ENCODE measurements at regions not wholly inside any gene's neighbourhood (a gene's known extent, or its start where the extent isn't known, plus 50 kb on each side); places are given as distances from the start of the nearest gene placed in this dataset.

GRCh38 chr11:103530257-103530656, 421.0 kb downstream of the DYNC2H1 start:
- Histone ChIP-seq H3K4me1 (ENCODE audit: control insufficient read depth, insufficient read depth, low read length) (no peaks in the 10 kb centered on the region), H3K4me3 (ENCODE audit: low read length) (no peak overlapping the region), H3K27ac (ENCODE audit: low read length) (no peak overlapping the region), H3K36me3 (ENCODE audit: control insufficient read depth, insufficient read depth, low read length) (no peaks in the 10 kb centered on the region), H3K9me3 (ENCODE audit: control insufficient read depth, insufficient read depth, low read length) (no peaks in the 10 kb centered on the region), H3K27me3 (ENCODE audit: control insufficient read depth, insufficient read depth, low read length) (no peaks in the 10 kb centered on the region)
- DNase-seq (ENCODE audit: low read depth, low spot score) = no peak
- WGBS (ENCODE audit: insufficient coverage, insufficient read length) = no CpG with 5 or more reads among the region's 4 CpGs

- no peak overlapping the region for H3K4me3 ChIP-seq (ENCODE audit: low read length)
- no CpG with 5 or more reads among the region's 3 CpGs for WGBS (ENCODE audit: insufficient coverage, insufficient read length)
- no peaks in the 10 kb centered on the region for H3K9me3 ChIP-seq (ENCODE audit: control insufficient read depth, insufficient read depth, low read length)
- no peaks in the 10 kb centered on the region for H3K27me3 ChIP-seq (ENCODE audit: control insufficient read depth, insufficient read depth, low read length)
- no peaks in the 10 kb centered on the region for H3K4me1 ChIP-seq (ENCODE audit: control insufficient read depth, insufficient read depth, low read length)
- no peak overlapping the region for H3K27ac ChIP-seq (ENCODE audit: low read length)
- H3K36me3 ChIP-seq (ENCODE audit: control insufficient read depth, insufficient read depth, low read length) = no peaks in the 10 kb centered on the region
- DNase-seq (ENCODE audit: low read depth, low spot score) = no peak
These were observed 423.0 kb downstream of the DYNC2H1 start for GRCh38 chr11:103532133-103532788.

- Histone ChIP-seq H3K9me3 (ENCODE audit: control insufficient read depth, insufficient read depth, low read length) (no peaks in the 10 kb centered on the region), H3K27me3 (ENCODE audit: control insufficient read depth, insufficient read depth, low read length) (no peaks in the 10 kb centered on the region), H3K4me3 (ENCODE audit: low read length) (no peak overlapping the region), H3K4me1 (ENCODE audit: control insufficient read depth, insufficient read depth, low read length) (no peaks in the 10 kb centered on the region), H3K27ac (ENCODE audit: low read length) (no peak overlapping the region), H3K36me3 (ENCODE audit: control insufficient read depth, insufficient read depth, low read length) (no peaks in the 10 kb centered on the region)
- no peak for DNase-seq (ENCODE audit: low read depth, low spot score)
These were observed 425.0 kb downstream of the DYNC2H1 start for GRCh38 chr11:103534191-103534590.

DNA sequence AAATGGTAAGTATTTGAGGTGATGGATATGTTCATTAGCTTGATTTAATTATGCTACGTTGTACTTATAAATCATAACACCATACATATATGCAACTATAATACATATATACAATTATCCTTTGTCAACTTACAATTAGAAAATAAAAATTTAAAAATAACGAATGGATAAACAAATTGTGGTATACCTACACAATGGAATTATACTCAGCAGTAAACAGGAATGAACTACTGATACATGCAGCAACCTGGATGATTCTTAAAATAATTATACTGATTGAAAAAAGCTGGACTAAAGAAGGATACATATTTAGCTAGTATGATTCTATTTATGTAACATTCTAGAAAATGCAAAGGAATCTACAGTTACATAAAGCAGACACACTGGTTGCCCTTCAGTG, 425.7 kb downstream of the DYNC2H1 start:
- H3K27ac ChIP-seq (ENCODE audit: low read length) = no peak overlapping the region
- H3K27me3 ChIP-seq (ENCODE audit: control insufficient read depth, insufficient read depth, low read length) = no peaks in the 10 kb centered on the region
- DNase-seq (ENCODE audit: low read depth, low spot score) = no peak
- no CpG with 5 or more reads among the region's 2 CpGs for WGBS (ENCODE audit: insufficient coverage, insufficient read length)
- H3K4me1 ChIP-seq (ENCODE audit: control insufficient read depth, insufficient read depth, low read length) = no peaks in the 10 kb centered on the region
- no peaks in the 10 kb centered on the region for H3K36me3 ChIP-seq (ENCODE audit: control insufficient read depth, insufficient read depth, low read length)
- no peaks in the 10 kb centered on the region for H3K9me3 ChIP-seq (ENCODE audit: control insufficient read depth, insufficient read depth, low read length)
- no peak overlapping the region for H3K4me3 ChIP-seq (ENCODE audit: low read length)

DNA sequence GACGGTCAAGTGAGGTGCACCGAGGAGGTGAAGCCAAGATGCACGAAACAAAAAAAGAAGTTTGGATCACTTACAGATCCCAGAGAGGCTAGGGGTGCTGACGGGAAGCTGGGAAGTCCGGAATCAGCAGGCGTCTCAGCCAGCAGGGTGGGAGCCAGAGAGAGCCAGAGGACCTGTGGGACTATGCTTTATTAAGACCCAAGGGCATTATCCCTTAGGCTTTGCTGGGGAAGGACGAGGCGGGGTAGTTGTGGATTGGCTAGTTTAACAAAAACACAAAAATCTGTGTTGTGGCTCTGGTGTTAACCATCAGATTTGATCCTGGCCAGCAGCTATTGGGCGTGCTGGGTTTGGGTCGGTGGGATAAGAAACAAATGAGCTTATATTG, 427.1 kb downstream of the DYNC2H1 start:
- no peak overlapping the region for H3K27ac ChIP-seq (ENCODE audit: low read length)
- no peak for DNase-seq (ENCODE audit: low read depth, low spot score)
- H3K4me1 ChIP-seq (ENCODE audit: control insufficient read depth, insufficient read depth, low read length) = no peaks in the 10 kb centered on the region
- H3K9me3 ChIP-seq (ENCODE audit: control insufficient read depth, insufficient read depth, low read length) = no peaks in the 10 kb centered on the region; the same call in 1 of the 2 replicates
- no peak overlapping the region for H3K4me3 ChIP-seq (ENCODE audit: low read length)
- no CpG with 5 or more reads among the region's 10 CpGs for WGBS (ENCODE audit: insufficient coverage, insufficient read length)
- no peaks in the 10 kb centered on the region for H3K27me3 ChIP-seq (ENCODE audit: control insufficient read depth, insufficient read depth, low read length)
- no peaks in the 10 kb centered on the region for H3K36me3 ChIP-seq (ENCODE audit: control insufficient read depth, insufficient read depth, low read length)

- Histone ChIP-seq H3K4me1 (ENCODE audit: control insufficient read depth, insufficient read depth, low read length) (no peaks in the 10 kb centered on the region), H3K4me3 (ENCODE audit: low read length) (no peak overlapping the region)
- DNase-seq (ENCODE audit: low read depth, low spot score) = no peak
These were observed 428.8 kb downstream of the DYNC2H1 start for GRCh38 chr11:103537904-103538502.

DNA sequence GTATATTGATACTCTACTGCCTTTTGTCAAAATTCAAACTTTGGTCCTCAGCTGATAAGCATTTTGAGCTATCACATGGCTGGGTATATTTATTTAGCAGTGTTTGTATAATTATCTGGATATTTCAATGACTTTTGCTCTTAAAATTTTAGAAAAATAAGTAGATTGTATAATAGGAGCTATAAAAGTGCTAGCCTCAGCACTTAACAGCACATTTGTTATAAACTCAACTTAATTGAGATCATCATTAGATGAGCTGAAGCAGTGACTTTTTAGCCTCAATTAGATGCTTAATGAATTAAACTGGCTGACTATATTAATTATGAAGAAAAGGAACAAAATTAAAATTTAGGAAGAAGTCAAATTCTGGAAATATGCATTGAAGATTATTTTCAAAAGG, 429.9 kb downstream of the DYNC2H1 start:
- Histone ChIP-seq H3K4me1 (ENCODE audit: control insufficient read depth, insufficient read depth, low read length) (no peaks in the 10 kb centered on the region), H3K27ac (ENCODE audit: low read length) (no peak overlapping the region), H3K36me3 (ENCODE audit: control insufficient read depth, insufficient read depth, low read length) (no peaks in the 10 kb centered on the region), H3K4me3 (ENCODE audit: low read length) (no peak overlapping the region), H3K9me3 (ENCODE audit: control insufficient read depth, insufficient read depth, low read length) (no peaks in the 10 kb centered on the region; the same call in 1 of the 2 replicates), H3K27me3 (ENCODE audit: control insufficient read depth, insufficient read depth, low read length) (no peaks in the 10 kb centered on the region)
- DNase-seq (ENCODE audit: low read depth, low spot score) = no peak

More at GRCh38 chr11:103537904-103538502, 428.8 kb downstream of the DYNC2H1 start:
- no peaks in the 10 kb centered on the region for H3K36me3 ChIP-seq (ENCODE audit: control insufficient read depth, insufficient read depth, low read length)
- H3K9me3 ChIP-seq (ENCODE audit: control insufficient read depth, insufficient read depth, low read length) = no peaks in the 10 kb centered on the region; the same call in 1 of the 2 replicates
- H3K27ac ChIP-seq (ENCODE audit: low read length) = no peak overlapping the region
- H3K27me3 ChIP-seq (ENCODE audit: control insufficient read depth, insufficient read depth, low read length) = no peaks in the 10 kb centered on the region

DNA sequence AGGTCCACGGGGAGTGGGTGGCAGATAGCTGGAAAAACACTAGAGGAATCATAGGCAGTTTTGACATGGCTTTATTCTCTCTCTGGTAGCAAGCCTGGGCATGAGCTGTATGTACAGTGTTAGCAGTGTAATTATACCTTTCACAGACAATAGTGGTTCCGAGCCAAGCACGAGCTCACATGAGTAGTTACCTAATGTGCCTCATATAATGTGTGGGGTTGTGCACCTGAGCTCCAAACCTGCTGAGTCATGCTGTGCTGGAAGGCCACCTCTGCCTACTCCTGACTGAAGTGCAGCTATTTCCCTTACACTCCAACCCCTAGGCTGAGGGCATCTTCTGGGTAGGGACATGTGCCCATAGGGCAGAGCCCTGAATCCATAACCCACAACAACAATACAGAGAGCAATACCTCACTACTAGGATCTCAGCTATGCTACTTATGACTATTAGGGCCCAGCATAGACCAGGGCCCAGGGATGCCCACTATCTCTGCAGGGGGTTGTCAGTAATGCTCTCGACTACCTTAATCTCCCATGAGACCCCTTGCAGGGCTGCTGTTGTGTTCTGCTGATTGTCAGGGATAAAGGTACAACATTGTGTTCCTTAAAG, 432.1 kb downstream of the DYNC2H1 start:
- no peaks in the 10 kb centered on the region for H3K4me1 ChIP-seq (ENCODE audit: control insufficient read depth, insufficient read depth, low read length)
- WGBS (ENCODE audit: insufficient coverage, insufficient read length) = no CpG with 5 or more reads among the region's 4 CpGs
- H3K27me3 ChIP-seq (ENCODE audit: control insufficient read depth, insufficient read depth, low read length) = no peaks in the 10 kb centered on the region
- no peak overlapping the region for H3K27ac ChIP-seq (ENCODE audit: low read length)
- DNase-seq (ENCODE audit: low read depth, low spot score) = no peak
- no peaks in the 10 kb centered on the region; the same call in 1 of the 2 replicates for H3K9me3 ChIP-seq (ENCODE audit: control insufficient read depth, insufficient read depth, low read length)
- no peak overlapping the region for H3K4me3 ChIP-seq (ENCODE audit: low read length)
- no peaks in the 10 kb centered on the region for H3K36me3 ChIP-seq (ENCODE audit: control insufficient read depth, insufficient read depth, low read length)

DNA sequence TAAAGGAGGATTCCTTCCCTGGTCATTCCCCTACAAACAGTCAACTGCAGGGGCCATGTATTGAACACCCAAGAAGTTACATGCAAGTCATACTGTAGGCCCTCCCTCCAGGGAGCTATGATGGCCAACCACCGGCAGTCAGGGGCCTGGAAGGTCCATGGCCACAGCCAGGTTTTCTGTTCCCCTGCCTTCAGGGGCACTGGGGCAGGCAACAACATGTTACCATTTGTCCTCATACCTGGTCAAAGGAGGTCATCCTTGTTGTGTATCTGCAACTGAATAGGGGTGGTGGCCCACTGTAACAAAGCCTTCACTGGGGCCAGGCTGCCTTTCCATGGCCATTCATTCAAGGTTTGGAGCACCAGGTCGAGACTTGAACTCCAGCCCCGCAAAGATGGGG, 433.6 kb downstream of the DYNC2H1 start:
- no peak for DNase-seq (ENCODE audit: low read depth, low spot score)
- Histone ChIP-seq H3K9me3 (ENCODE audit: control insufficient read depth, insufficient read depth, low read length) (no peaks in the 10 kb centered on the region; the same call in 1 of the 2 replicates), H3K27me3 (ENCODE audit: control insufficient read depth, insufficient read depth, low read length) (no peaks in the 10 kb centered on the region), H3K27ac (ENCODE audit: low read length) (no peak overlapping the region), H3K4me1 (ENCODE audit: control insufficient read depth, insufficient read depth, low read length) (no peaks in the 10 kb centered on the region), H3K36me3 (ENCODE audit: control insufficient read depth, insufficient read depth, low read length) (no peaks in the 10 kb centered on the region), H3K4me3 (ENCODE audit: low read length) (no peak overlapping the region)
- no CpG with 5 or more reads among the region's 3 CpGs for WGBS (ENCODE audit: insufficient coverage, insufficient read length)

DNA sequence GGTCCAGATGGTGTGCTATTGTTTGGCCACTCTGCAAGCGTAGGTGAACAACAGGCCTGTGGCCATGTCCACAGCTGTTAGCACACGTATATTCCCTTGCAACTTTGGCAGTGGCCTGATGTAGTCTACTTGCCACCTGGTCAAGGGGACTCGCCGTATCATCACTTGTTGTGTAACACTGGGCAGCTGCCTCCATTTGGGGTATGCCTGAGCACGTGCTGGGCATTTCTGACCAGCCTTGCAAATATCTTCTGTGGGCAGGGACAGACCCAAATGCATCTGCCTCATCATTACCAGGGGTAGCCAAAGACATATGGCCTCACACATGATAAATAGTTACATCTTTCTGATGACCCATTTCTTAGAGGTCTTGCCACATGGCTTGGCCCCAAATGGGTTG, 434.2 kb downstream of the DYNC2H1 start:
- no peak for DNase-seq (ENCODE audit: low read depth, low spot score)
- Histone ChIP-seq H3K36me3 (ENCODE audit: control insufficient read depth, insufficient read depth, low read length) (no peaks in the 10 kb centered on the region), H3K27ac (ENCODE audit: low read length) (no peak overlapping the region), H3K4me1 (ENCODE audit: control insufficient read depth, insufficient read depth, low read length) (no peaks in the 10 kb centered on the region), H3K9me3 (ENCODE audit: control insufficient read depth, insufficient read depth, low read length) (no peaks in the 10 kb centered on the region; the same call in 1 of the 2 replicates), H3K4me3 (ENCODE audit: low read length) (no peak overlapping the region), H3K27me3 (ENCODE audit: control insufficient read depth, insufficient read depth, low read length) (no peaks in the 10 kb centered on the region)
- WGBS (ENCODE audit: insufficient coverage, insufficient read length) = no CpG with 5 or more reads among the region's 5 CpGs

- H3K4me1 ChIP-seq (ENCODE audit: control insufficient read depth, insufficient read depth, low read length) = no peaks in the 10 kb centered on the region
- H3K9me3 ChIP-seq (ENCODE audit: control insufficient read depth, insufficient read depth, low read length) = no peaks in the 10 kb centered on the region; the same call in 1 of the 2 replicates
- no peak overlapping the region for H3K27ac ChIP-seq (ENCODE audit: low read length)
- WGBS (ENCODE audit: insufficient coverage, insufficient read length) = no CpG with 5 or more reads among the region's 8 CpGs
- no peaks in the 10 kb centered on the region for H3K27me3 ChIP-seq (ENCODE audit: control insufficient read depth, insufficient read depth, low read length)
- no peaks in the 10 kb centered on the region for H3K36me3 ChIP-seq (ENCODE audit: control insufficient read depth, insufficient read depth, low read length)
- no peak for DNase-seq (ENCODE audit: low read depth, low spot score)
- H3K4me3 ChIP-seq (ENCODE audit: low read length) = no peak overlapping the region
These were observed 435.6 kb downstream of the DYNC2H1 start for GRCh38 chr11:103544874-103545273.

Measured in iPS DF 6.9 (cell line).